ENCODE measurements at regions not wholly inside any gene's neighbourhood (a gene's known extent, or its start where the extent isn't known, plus 50 kb on each side); places are given as distances from the start of the nearest gene placed in this dataset.

DNA sequence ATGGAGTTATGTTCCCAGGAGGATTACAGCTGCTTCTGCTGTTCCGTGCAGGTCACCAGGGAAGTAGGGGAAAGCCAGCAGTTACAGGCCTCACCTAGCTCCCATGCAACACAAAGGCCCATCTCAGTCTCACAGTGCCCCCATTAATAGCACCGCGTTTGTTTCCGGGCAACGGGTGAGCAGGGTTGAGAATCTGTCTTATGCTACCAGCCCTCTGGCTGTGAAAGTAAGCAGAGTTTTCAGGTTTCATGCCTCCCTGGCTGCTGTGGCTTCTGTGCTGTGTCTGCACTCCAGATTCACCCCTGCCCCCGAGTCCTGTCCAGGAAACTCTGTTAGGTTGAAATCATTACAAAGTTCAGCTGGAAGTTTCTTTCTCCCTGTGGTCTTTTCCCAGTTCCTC is 254.4 kb upstream of the GPR149 start:
- TF ChIP-seq, protein P1, sequence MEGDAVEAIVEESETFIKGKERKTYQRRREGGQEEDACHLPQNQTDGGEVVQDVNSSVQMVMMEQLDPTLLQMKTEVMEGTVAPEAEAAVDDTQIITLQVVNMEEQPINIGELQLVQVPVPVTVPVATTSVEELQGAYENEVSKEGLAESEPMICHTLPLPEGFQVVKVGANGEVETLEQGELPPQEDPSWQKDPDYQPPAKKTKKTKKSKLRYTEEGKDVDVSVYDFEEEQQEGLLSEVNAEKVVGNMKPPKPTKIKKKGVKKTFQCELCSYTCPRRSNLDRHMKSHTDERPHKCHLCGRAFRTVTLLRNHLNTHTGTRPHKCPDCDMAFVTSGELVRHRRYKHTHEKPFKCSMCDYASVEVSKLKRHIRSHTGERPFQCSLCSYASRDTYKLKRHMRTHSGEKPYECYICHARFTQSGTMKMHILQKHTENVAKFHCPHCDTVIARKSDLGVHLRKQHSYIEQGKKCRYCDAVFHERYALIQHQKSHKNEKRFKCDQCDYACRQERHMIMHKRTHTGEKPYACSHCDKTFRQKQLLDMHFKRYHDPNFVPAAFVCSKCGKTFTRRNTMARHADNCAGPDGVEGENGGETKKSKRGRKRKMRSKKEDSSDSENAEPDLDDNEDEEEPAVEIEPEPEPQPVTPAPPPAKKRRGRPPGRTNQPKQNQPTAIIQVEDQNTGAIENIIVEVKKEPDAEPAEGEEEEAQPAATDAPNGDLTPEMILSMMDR (IDR thresholded peaks at IDR 0.05 in 8 of 11, conservative IDR thresholded peaks at IDR 0.05 in 3 of 11): no peak
- no peak for TF ChIP-seq POLR2A (IDR thresholded peaks at IDR 0.05)

Data from spleen (tissue), 7 donors.